ENCODE measurements at regions not wholly inside any gene's neighbourhood (a gene's known extent, or its start where the extent isn't known, plus 50 kb on each side); places are given as distances from the start of the nearest gene placed in this dataset.

GRCh38 chr2:215697003-215697402 lies 261.1 kb upstream of the FN1 start (continued):
- TF ChIP-seq ASH2L (IDR thresholded peaks at IDR 0.05; ENCODE audit: low read length) (no peak), SIX5 (IDR thresholded peaks at IDR 0.05; ENCODE audit: low read depth, low read length) (no peak), HDAC6 (IDR thresholded peaks at IDR 0.05; ENCODE audit: low read depth, low read length) (no peak)

Measured in H1 (cell line).